Esophagus muscularis mucosa (tissue), 4 donors: ENCODE measurements at regions not wholly inside any gene's neighbourhood (a gene's known extent, or its start where the extent isn't known, plus 50 kb on each side); places are given as distances from the start of the nearest gene placed in this dataset.

Experiments
- DNase-seq: peaks from one replicate; pipeline ENCODE4 v3.0.0-alpha.2; 2017; ENCODE audit errors: extremely low spot score
- H3K27ac ChIP-seq, 4 donors: fragments of 200-600 bp; sonication (generic); replicated peaks in 1 of 4; 1 replicate in 3 of 4; 2 replicates in 1 of 4; pipeline ENCODE4 v1.5.1; 2016 to 2019; ENCODE audit warnings: mild to moderate bottlenecking in 1 of 4
- H3K27me3 ChIP-seq, 4 donors: fragments of 200-600 bp; sonication (generic); one replicate each; pipeline versions ENCODE4 v1.5.1 to v1.6.0; 2016 to 2019
- H3K36me3 ChIP-seq, 4 donors: fragments of 200-600 bp; sonication (generic); one replicate each; pipeline ENCODE4 v1.5.1; 2016 to 2019
- H3K4me1 ChIP-seq, 4 donors: fragments of 200-600 bp; sonication (generic); one replicate each; pipeline ENCODE4 v1.5.1; 2016 to 2019
- H3K4me3 ChIP-seq, 4 donors: fragments of 200-600 bp; sonication (generic); 1 replicate in 2 of 4; 2 replicates in 2 of 4; pipeline ENCODE4 v1.5.1; 2016 to 2019; ENCODE audit warnings: mild to moderate bottlenecking in 4 of 4, moderate library complexity in 1 of 4
- H3K9me3 ChIP-seq, 4 donors: fragments of 200-600 bp; sonication (generic); 1 replicate in 3 of 4; 2 replicates in 1 of 4; pipeline ENCODE4 v1.5.1; 2016 to 2019
- CTCF ChIP-seq, 3 experiments: fragments of 200-600 bp in 2 of 3; fragments of 450-650 bp in 1 of 3; sonication (generic) in 2 of 3; IDR thresholded peaks; one replicate each; pipeline ENCODE4 v1.5.1; 2017 to 2019; ENCODE audit warnings: antibody characterized with exemption in 3 of 3, mild to moderate bottlenecking in 2 of 3, moderate library complexity in 1 of 3
- EP300 ChIP-seq: sonication (generic); formaldehyde crosslinking; IDR thresholded peaks from one replicate; pipeline ENCODE4 v1.6.1; 2017; ENCODE audit warnings: antibody characterized with exemption
- POLR2A ChIP-seq: fragments of 450-650 bp; IDR thresholded peaks from one replicate; pipeline ENCODE4 v1.6.1; 2017; ENCODE audit warnings: antibody characterized with exemption, moderate library complexity, mild to moderate bottlenecking, low read depth
- POLR2AphosphoS5 ChIP-seq, 2 donors: sonication (generic); formaldehyde crosslinking; IDR thresholded peaks; one replicate each; pipeline ENCODE4 v1.6.1; 2017; ENCODE audit warnings: antibody characterized with exemption in 2 of 2
- WGBS: methylation state at CpG from one replicate; pipeline ENCODE4 v1.1.5; 2018; 5-methylcytosine and 5-hydroxymethylcytosine counted together
- intact Hi-C: fragments of 100-400 bp; cut with DNase I; formaldehyde crosslinking; loops from one replicate; pipeline ENCODE4 v1.15.1; 2023

- H3K36me3 ChIP-seq = no peaks in the 10 kb centered on the region
- intact Hi-C loops = no loop called here
- no peak overlapping the region for H3K4me3 ChIP-seq
- no peaks in the 10 kb centered on the region for H3K27me3 ChIP-seq
- 87% methylated on average over 7 of the region's 8 CpGs for WGBS
- no peak for TF ChIP-seq POLR2A
- no peak for TF ChIP-seq POLR2AphosphoS5 (IDR thresholded peaks at IDR 0.05)
- no peak for TF ChIP-seq CTCF (IDR thresholded peaks at IDR 0.05)
- TF ChIP-seq EP300 = no peak
- no peaks in the 10 kb centered on the region for H3K9me3 ChIP-seq
- DNase-seq = no peak
- H3K27ac ChIP-seq = no peak overlapping the region
- H3K4me1 ChIP-seq = no peaks in the 10 kb centered on the region
These were observed 378.6 kb downstream of the NNT start for GRCh38 chr5:43981556-43981955.

GRCh38 chr5:43973908-43974307 is 370.9 kb downstream of the NNT start:
- 79% methylated on average over 2 of the region's 2 CpGs for WGBS
- Histone ChIP-seq H3K27ac (no peak overlapping the region), H3K4me3 (no peak overlapping the region), H3K9me3 (no peaks in the 10 kb centered on the region), H3K4me1 (no peaks in the 10 kb centered on the region), H3K36me3 (no peaks in the 10 kb centered on the region), H3K27me3 (no peaks in the 10 kb centered on the region)
- intact Hi-C loops = no loop called here
- DNase-seq = no peak
- TF ChIP-seq POLR2AphosphoS5 (IDR thresholded peaks at IDR 0.05) = no peak
- TF ChIP-seq EP300 = no peak
- no peak for TF ChIP-seq CTCF (IDR thresholded peaks at IDR 0.05)
- no peak for TF ChIP-seq POLR2A

- Histone ChIP-seq H3K36me3 (no peaks in the 10 kb centered on the region), H3K27me3 (no peaks in the 10 kb centered on the region), H3K4me1 (no peaks in the 10 kb centered on the region), H3K27ac (no peak overlapping the region), H3K9me3 (no peaks in the 10 kb centered on the region), H3K4me3 (no peak overlapping the region)
- TF ChIP-seq POLR2A (no peak), CTCF (IDR thresholded peaks at IDR 0.05) (no peak), POLR2AphosphoS5 (IDR thresholded peaks at IDR 0.05) (no peak), EP300 (no peak)
- no peak for DNase-seq
- intact Hi-C loops = no loop called here
- 93% methylated on average over 2 of the region's 2 CpGs for WGBS
These were observed 370.3 kb downstream of the NNT start for GRCh38 chr5:43973318-43973717.

GRCh38 chr5:43967165-43967564 is 364.2 kb downstream of the NNT start:
- no peak for DNase-seq
- no peaks in the 10 kb centered on the region for H3K36me3 ChIP-seq
- 89% methylated on average over 1 of the region's 1 CpG for WGBS
- no peaks in the 10 kb centered on the region for H3K9me3 ChIP-seq
- H3K4me1 ChIP-seq = no peaks in the 10 kb centered on the region
- H3K27ac ChIP-seq = no peak overlapping the region
- intact Hi-C loops = no loop called here
- H3K4me3 ChIP-seq = no peak overlapping the region
- no peaks in the 10 kb centered on the region for H3K27me3 ChIP-seq
- TF ChIP-seq POLR2A (no peak), CTCF (IDR thresholded peaks at IDR 0.05) (no peak), EP300 (no peak), POLR2AphosphoS5 (IDR thresholded peaks at IDR 0.05) (no peak)

GRCh38 chr5:43959144-43959543 is 356.2 kb downstream of the NNT start:
- Histone ChIP-seq H3K4me1 (no peaks in the 10 kb centered on the region), H3K4me3 (no peak overlapping the region), H3K27ac (no peak overlapping the region), H3K9me3 (peaks cover 0 to 6% (median 0%) of the 10 kb centered on the region in 4 donors), H3K36me3 (no peaks in the 10 kb centered on the region), H3K27me3 (no peaks in the 10 kb centered on the region)
- no peak for DNase-seq
- TF ChIP-seq CTCF (IDR thresholded peaks at IDR 0.05) = no peak
- no peak for TF ChIP-seq EP300
- no peak for TF ChIP-seq POLR2AphosphoS5 (IDR thresholded peaks at IDR 0.05)
- no peak for TF ChIP-seq POLR2A
- 82% methylated on average over 2 of the region's 2 CpGs for WGBS
- intact Hi-C loops = no loop called here
